Central memory CD4-positive, alpha-beta T cell (primary cell): ENCODE measurements at regions not wholly inside any gene's neighbourhood (a gene's known extent, or its start where the extent isn't known, plus 50 kb on each side); places are given as distances from the start of the nearest gene placed in this dataset.
"Not testable (repeated sequence)": the region's sequence is repeated elsewhere in the genome, so short reads cannot be mapped to it uniquely, and the experiment has no call there.

Source experiments
- DNase-seq: peaks from one replicate; pipeline ENCODE4 v3.0.0; 2022

- DNase-seq = no peak
These were observed 834.0 kb downstream of the CDH11 start for GRCh38 chr16:64287655-64288528.

DNA sequence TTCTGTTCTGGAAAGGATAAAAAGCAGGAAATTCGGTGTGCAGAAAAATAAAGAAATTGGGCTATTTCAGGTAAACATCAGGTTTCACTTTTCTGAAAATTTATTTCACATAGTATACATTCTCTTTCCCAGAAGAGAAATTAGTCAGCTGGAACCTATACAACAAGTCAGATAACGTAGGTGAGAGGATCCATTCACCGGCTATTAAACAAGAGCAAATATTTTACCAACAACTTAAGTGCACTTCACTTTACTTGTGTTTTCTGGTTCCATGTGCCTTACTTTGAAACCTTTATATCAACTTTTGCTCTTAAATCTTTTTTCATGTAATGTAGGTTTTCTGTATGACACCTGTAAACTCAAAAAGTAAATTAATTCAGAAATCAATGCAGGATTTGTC lies 839.7 kb downstream of the CDH11 start:
- no peak for DNase-seq

DNA sequence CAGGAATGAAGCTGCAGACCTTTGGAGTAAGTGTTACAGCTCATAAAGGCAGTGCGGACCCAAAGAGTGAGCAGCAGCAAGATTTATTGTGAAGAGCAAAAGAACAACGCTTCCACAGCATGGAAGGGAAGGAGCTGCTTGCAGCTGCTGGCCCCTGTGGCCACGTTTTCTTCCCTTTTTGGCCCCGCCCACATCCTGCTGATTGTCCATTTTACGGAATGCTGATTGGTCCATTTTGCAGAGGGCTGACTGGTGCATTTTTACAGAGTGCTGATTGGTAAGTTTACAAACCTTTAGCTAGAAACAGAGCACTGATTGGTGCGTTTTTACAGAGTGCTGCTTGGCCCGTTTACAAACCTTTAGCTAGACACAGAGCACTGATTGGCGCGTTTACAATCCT lies 841.5 kb downstream of the CDH11 start:
- no peak for DNase-seq

DNA sequence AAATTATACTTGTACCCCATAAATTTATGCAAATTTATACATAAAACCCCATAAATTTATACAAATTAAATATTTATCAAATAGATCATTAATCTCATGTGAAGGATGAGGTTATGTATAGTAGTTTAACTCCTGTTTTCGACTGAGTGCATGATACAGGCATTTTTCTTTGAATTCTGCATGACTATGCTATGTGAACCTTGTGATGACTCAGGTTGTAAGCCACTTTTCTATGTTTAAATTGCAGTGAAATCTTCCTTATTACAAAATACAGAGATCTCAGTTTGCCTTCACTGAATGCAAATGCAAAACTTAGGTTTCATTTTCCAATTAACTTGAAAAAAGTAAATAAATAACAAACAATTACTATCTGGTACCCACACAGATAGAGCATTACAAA lies 843.7 kb downstream of the CDH11 start:
- no peak for DNase-seq

DNA sequence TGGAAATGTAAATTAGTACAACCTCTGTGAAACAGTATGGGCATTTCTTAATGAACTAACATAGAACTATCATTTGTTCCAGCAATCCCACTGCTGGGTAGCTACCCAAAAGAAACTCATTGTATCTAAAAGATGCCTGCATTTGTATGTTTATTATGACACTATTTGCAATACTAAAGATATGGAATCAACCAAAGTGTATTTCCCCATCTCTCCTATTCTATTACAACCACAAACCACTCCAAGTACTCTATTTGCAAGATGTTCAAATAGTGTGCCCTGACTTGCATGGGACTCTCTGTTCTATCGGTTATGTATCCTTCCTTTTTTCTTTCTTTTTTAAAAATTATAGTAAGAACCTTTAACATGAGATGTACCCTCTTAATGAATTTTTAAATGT lies 845.2 kb downstream of the CDH11 start:
- DNase-seq = no peak

DNA sequence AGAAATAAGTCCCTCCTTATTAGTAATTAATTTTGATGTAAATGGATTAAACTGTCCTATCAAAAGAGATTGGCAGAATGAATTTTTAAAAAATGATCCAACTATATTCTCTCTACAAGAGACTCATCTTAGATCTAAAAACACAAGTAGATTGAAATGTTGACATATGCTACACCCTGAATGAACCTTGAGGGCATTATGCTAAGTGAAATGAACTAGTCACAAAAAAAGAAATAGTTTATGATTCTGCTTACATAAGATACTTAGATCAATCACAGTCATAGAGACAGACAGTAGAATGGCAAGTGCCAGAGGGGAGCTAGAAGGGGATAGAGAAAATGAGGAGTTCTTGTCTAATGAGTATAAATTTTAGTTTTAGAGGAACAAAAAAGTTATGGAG lies 849.8 kb downstream of the CDH11 start:
- no peak for DNase-seq

DNA sequence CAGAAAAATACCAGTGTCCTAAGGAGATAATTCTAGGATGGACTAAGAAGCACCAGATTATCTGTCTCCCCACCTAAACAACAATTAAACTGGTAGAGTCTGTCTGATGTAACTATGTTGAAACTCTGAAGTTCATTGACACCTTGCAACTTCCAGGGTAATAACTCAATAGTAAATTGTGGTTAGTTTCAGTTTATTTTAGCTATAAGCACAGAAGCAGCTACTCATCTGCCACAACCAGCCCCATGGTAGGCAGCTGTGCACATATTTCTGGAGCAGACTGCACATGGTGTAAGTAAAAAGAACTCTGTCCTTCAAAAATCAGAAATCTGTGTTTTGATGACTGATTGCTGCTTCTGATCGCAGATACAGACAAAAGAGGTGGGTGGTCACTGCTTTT lies 852.1 kb downstream of the CDH11 start:
- DNase-seq = no peak

GRCh38 chr16:64265756-64266155 lies 856.1 kb downstream of the CDH11 start:
- no peak for DNase-seq

DNA sequence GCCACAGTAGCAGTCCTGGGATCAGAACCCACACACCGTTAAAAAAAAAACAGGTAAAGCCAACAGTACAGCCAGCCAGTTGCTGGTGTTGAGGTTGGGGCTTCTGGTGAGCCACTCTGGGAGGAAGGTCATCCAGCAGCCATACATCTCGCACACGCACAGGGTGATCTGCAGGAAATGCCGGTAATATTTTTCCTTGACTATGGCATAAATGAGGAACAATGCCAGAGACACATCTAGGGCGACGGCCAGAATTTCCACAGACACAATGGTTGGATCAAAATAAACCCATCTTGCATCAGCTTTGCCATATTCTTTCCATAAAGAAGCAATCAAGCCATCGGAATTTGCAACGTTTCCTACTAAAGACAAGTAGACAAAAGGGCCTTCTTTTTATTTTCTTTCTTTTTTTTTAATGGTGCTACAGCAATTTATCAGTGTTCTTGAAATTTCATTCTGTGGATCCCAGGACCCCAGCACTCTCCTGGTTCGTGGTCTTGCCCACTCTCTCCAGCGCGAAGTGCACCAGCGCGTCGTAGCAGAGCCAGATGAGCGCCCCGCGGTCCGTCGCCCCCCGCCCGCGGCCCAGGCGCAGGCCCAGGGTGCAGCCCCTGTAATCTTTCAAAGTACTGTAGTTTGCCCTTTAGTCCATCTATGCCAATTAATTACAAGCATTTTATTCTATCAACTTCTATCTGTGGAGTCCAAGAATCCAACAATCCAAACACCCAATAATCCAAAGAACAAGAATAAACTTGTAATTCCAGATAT lies 861.0 kb downstream of the CDH11 start:
- DNase-seq = not testable (repeated sequence)

DNA sequence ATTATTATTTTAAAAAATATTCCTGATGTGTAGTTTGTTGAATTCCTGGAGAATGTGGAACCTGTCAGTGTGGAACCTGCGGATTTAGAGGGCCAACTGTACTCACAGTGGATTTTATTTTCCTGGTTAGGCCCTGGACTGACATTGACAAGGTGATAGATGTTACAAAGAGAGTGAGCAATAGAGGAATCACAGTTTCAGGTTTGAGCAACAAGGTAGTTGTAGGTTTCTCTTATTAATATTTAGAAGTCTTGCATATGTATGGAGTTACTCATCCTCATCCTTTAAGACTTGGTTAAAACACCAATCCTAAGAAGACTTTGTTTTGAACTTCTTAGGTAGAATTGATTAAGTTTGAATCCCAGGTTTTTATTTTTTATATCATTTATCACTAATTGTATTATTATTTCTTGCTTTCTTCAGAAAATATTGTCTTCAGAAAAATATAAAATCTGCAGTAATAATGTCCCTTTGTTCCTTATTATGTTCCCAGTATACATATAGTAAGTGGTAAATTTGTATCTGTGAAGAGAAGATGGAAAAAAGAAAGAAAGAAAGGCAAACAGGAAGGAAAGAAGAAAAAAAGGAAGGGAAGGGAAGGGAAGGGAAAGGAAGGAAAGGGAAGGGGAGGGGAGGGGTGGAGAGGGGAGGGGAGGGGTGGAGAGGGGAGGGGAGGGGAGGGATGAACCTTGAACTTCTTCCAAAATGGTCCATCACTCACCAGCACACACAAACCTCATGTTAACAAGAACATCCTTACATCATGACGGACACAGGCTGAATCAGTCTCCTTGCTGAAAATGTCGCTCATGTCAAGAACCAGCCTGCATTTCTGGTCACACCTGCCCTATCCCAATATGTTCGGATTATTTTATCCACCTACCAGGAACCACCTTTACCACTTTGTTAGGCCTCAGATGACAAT lies 867.2 kb downstream of the CDH11 start:
- no peak for DNase-seq

- DNase-seq = no peak
These were observed 868.3 kb downstream of the CDH11 start for GRCh38 chr16:64253525-64253924.

GRCh38 chr16:64253096-64253495 lies 868.8 kb downstream of the CDH11 start:
- no peak for DNase-seq

GRCh38 chr16:64251742-64252141 lies 870.1 kb downstream of the CDH11 start:
- no peak for DNase-seq

- DNase-seq = no peak
These were observed 871.0 kb downstream of the CDH11 start for GRCh38 chr16:64250866-64251265.

DNA sequence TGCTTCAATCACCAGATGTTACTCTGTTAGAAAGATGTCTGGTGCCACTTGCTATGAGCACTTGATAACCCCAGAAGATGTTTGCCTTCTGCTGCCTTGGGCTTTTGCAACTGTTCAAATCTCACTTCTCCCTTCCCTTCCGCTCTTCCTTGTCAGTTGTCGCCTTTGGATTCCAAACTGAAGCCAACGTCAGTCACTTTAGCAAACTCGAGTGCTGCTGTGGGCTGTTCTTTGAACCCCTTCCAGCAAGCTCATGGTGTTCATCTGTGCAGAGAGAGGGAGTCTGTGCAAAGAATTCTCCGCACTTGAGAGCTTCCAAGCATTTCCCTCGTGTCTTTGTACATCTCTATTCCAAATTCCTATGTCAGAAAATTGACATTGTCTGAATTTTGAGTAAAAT lies 879.4 kb downstream of the CDH11 start:
- no peak for DNase-seq

- DNase-seq = no peak
These were observed 881.3 kb downstream of the CDH11 start for GRCh38 chr16:64240586-64240985.

- no peak for DNase-seq
These were observed 883.3 kb downstream of the CDH11 start for GRCh38 chr16:64238571-64238970.

GRCh38 chr16:64236316-64236715 lies 885.5 kb downstream of the CDH11 start:
- DNase-seq = no peak

GRCh38 chr16:64234200-64234599 lies 887.7 kb downstream of the CDH11 start:
- no peak for DNase-seq

DNA sequence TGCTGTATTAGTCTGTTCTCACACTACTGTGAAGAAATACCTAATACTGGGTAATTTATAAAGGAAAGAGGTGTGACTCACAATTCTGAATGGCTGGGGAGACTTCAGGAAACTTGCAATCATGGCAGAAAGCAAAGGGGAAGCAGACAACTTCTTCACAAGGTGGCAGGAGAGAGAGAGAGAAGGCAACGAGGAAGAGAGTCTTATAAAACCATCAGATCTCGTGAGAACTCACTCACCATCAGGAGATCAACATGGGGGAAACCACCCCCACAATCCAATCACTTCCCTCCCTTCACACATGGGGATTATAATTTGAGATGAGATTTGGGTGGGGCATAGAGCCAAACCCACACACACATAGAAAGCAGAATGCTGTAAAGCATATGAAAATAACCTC lies 896.2 kb downstream of the CDH11 start:
- DNase-seq = no peak

DNA sequence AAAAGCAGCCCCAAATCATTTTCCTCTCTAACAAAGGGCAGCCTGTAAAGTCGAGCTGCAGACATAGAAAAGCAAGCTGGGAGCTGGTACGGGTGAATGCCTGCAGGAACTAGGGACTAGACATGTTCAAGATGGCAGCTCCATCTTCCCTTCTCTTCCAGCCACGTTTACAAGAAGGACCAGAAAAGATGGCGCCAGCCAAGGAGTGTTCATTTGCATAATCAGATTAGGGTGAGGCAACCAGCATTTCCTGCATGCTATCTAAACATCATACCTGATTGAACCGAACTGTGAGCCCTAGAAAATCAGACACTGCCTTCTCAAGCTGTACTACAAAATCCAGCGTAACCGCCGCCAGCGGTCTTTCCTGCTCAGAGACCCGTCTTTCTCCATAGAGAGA lies 896.8 kb downstream of the CDH11 start:
- DNase-seq = no peak

DNA sequence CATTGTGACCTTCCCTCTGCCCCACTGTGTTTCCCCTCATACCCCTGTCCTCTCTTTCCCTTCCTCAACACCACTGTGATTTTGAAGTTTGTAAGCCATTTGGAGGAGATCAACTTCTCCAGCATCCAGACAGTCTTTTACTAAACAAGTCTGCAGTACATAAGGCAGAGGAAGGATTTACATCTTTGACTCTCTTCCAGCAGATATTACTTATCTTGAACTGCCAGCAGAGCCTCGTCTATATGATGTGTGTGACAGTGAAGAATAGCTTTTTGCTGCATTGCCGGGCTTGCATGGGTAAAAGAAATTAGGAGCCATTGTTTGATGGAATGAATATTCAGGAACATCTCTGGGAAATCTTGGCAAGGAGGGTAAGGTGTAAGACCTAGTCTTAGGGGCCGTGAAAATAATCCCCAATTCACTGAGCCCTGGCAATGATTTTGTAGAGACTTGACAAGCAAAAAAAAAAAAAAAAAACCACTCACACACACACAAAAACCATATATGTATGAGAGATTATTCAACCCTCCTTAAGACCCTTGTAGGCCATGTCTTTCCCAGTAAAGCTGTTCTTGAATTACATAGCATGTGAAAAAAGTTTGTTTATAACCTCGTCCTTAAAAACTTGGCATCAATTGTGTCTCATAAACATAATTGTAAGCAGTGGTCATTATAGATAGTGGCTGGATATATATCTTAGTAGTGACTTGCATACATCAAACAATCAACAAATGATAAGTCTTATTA lies 903.9 kb downstream of the CDH11 start:
- no peak for DNase-seq
